Pons (tissue), 1 donor: ENCODE measurements at regions not wholly inside any gene's neighbourhood (a gene's known extent, or its start where the extent isn't known, plus 50 kb on each side); places are given as distances from the start of the nearest gene placed in this dataset.

Experiments
- DNase-seq: peaks from one replicate; pipeline ENCODE4 v3.0.0-alpha.2; 2016; ENCODE audit warnings: low spot score

DNA sequence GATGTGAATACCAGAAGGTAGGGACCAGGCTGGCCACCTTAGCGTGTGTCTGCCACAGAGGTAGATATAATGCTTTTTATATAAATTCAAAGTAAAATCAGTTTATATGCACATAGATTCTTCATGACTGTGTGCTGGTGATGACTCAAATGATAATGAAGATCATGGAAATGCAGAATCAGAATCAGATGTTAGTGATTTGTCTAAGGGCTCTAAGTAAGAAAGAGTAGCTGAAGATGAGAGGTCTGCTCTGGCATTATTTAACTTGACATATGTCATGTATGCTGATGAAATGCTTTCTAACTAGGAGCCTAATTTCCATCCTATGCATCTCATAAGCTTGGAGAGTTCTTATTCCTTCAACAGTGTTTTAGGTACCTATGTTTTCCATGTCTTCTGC lies 50.3 kb upstream of the DPH6 start:
- no peak for DNase-seq

DNA sequence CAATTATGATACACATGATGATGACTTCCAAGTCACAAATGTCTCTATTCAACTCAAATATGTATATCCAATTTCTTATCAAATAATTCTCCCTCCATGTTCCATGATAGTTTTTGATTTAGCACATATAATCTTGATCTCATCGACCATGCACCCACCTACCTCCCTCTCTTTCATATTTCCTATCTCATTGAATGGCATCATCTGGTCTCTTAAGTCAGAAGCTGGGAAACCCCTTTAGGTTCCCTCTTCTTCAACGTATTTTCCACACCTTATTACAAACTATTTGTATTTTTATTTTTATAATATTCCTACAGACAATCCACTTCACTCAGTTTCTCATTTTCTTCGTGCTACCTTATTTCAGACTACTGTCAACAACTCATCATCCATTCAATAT lies 56.9 kb upstream of the DPH6 start:
- DNase-seq: no peak

DNA sequence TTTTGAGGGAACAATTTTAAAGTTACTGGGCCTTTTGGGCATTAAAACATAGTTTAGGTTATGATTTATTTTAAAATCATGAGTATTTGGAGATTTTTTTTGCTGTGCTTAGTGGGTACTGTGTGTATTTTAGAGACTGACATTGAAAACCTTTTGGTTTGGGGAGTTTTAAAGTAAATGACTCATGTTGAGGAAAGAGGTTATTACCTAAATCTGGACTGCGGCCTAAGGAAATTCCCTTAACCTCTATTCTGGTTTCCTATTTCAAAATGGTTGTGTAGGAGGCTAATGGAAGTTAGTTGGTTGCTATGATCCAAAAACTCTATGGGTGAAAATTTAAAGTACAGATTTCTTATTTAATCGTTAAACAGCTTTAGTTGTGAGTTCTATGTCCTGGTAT lies 57.3 kb upstream of the DPH6 start:
- no peak for DNase-seq

DNA sequence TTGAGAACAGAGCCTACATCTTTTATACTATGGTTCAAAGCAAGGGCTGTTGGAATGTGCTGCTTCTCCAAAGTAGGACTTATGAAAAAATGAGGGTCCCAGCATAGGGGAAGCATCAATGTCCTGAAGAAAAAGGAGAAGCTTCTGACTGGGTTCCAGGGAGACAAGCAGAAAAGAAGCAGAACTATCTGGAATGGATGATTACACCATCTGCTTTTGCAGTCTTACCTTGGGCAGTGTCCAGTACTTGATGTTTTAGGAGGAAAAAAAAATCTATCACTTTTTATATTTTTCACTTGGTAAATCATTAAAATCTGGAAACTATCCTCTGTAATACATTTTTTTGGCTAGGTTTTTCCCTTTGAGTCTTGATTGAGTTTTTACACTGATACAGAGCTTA lies 57.9 kb upstream of the DPH6 start:
- DNase-seq: no peak

DNA sequence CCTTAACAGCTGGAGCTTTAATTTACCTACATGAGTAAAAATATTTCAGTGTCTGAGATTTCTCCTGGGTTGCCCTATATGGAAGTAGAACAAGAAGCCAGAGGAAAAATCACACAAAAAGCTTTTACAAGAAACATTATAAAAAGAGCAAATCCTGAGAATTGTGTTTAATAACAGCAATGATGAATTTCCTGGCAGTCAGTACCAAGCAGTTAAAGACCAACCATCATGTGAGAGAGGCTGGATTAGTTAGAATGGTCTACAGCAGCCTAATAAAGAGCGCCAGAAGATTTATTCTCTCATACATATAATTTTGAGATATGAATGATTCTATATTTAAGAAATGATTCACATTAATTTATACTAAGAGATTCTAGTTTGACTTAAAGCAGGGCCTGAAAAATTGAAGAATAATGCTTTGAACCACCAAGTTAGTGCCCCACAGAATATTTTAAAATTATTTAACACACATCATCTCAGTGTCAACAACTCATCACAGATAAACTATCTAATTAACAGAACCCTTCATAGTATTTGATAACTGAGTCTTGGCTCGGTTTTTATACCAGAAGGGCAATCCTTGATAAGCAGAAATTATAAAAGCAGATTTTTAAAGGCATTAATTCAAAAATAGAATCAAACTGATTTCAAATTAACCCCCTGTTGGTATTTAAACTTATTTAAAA lies 59.9 kb upstream of the DPH6 start:
- DNase-seq: no peak

DNA sequence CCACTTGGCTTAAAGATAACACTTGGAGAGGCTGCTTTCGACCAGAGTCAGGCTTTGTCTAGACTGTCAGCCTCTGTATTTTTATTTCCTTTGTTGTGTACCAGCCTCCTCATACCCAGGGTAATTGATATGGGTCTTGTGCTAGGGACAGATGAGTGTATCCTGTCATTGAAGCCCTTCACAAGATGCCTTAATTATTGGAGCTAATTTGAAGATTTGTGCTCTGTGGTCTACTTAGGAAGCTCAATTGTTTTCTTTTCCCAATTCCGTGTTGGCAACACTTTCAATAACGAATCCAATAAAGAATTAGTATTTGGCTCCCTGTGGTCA lies 60.5 kb upstream of the DPH6 start:
- DNase-seq: no peak

DNA sequence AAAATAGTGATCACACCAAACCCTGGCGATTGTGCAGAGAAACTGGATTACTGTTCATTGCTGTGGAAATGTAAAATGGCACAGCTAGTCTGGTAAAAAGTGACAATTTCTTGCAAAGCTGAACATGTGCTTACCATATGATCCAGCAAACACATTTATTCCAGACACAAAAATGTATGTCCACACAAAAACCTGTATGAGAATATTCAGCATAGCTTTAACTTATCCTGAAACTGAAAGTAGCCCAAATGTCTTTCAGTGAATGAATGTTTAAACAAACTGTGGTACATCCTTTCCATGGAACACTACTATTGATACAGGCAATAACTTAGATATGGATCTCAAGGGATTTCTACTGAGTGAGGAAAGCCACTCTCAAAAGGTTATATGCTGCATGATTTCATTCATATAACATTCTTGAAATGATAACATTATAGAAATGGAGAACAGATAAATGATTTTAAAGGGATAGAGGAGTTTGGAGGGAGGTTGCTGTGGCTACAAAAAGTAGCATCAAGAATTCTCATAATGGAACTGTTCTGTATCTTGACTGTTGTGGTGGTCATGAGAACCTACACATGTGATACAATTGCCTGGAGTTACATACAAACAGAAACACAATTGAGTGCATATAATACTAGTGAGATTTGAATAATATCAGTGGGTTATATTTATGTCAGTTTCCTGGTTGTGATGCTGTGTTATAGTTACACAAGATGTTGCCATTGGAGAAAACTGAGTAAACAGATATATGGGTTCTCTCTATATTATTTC lies 70.7 kb upstream of the DPH6 start:
- no peak for DNase-seq

DNA sequence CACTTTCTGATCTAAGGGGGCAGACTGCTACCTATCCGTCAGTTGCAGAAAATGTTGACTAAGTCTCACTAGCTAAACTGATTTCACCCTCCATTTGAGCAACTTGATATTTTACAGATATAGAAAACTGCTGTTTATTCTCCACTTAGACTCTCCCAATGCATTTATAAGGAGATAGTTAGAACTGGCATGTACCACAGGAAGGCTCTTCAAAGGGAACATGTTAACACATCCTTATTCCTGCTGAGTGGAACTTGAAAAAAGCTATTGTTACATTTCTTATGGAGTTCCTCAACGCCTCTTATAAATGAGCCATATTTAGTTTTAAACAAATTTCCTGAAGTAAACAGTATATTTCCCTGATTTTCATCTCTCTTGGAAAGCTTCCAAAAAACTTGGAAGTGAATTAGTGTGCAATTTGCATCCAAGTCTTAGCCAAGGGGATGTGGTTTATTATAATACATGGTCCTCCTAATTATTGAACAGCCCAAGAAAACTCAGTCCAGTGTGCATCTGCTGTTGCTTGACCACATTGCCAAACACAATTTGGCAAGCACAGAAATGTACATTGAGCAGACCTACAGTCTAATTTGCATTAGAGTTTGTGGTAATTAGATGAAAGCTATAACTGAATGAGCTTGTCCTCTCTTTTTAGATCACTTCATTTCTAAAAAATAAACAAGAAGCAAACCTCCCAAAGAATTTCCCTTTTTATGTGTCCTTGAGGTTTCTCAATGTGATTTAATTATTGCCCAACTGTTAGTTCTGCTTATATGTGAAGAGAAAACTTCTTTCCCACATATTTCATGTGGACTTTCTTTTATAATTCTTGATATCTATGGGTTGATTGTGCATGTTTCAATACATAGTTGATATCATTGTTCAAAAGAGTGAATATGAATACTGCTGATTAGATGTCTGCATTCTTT lies 72.6 kb upstream of the DPH6 start:
- no peak for DNase-seq

DNA sequence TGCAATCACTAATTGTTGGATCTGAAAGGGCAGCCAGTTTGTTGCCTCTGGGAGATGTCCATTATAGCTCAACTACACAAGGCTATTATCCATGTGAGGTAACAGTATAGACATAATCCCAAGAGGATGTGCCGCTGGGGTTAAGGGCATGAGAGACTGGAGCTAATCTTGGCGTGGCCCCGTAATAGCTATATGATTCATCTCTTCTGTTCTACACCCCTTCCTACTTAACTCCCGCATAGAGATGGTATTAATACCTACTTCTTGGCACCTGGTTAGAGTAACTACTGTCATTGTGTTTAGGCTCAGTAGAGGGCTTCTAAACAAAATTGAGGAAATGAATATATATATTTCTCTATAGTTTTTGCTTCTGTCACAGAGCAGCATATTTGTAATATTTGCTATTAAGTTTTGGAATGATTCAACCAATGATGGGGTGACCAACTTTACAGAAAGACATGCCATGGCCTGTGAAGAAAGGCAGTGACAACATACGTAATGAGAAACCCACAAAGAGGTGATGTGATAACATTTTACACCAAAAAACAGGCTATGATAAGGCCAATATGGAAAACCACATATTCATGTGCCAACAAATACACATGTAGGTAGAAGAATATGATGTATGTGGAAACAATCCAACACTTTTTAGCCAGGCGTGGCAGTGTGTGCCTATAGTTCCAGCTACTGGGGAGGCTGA lies 76.8 kb upstream of the DPH6 start:
- DNase-seq: no peak

DNA sequence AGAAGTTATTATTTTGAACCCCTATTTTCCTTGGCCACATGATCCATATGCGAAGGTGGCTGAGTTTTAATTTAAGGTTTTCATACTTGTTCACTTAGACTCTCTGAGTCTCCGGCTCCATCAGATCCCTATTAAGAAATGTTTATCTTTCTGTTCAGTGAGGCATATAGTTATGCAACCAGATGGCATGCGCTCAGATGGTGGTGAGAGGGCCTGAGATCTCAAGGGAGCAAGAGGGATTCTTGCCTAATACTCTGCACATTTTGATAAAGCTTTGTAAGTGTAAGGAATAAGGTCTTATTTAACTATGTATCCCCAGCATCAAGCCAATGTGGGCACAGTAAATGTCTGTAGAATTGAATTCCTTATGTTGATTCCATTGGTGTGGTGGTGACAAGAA lies 78.9 kb upstream of the DPH6 start:
- no peak for DNase-seq

DNA sequence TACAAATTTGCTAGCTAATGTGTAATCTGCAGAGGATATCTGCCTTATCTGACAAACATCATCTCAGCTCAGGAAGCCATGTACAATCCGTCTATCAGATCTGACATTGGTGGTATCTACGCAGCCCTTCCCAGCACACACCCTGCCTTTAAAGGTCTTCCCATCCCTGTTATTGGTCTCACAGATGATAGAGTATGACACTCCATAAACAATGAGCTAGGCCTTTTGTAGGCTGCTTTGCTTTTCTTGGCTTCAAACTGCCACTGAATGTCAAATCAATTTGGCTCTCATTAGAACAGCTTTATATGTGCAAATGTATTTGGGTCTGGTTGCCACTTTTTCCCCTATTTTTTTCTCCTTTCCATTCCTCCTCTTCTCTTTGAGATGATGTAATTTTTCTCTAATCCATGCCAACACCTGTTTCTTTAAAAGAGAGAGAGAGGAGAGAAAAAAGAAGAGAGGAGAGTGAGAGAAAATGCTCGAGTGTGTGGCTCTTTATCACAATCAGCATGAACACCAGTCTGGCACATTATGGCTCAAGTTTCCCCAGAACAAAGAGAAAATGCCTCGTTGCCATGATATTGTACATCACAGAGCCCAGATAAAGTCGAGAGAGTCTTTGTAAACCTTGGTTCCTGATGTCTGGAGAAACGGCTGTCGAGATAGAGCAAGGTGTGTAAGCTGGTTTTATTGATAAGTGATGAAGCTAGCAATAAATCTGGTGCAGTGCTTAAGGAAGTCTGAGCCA lies 80.8 kb upstream of the DPH6 start:
- DNase-seq: no peak

DNA sequence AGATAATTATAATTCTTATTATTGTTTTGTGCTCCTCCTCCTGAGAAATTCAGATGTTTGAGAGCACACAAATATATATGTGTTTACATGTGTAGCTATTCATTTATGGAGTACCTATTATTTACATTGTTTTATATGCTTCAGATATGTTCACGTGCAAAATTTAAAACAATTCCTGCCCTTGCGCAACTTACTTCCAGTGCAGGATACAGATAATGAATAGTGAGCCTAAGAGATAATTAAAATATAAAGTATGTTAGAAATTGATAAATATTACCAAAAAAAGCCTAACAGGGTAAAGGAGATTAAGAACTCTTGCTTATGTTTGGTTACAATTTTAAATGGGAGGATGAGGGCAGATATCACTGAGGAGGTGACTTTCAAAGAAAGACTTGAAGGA lies 81.7 kb upstream of the DPH6 start:
- no peak for DNase-seq

DNA sequence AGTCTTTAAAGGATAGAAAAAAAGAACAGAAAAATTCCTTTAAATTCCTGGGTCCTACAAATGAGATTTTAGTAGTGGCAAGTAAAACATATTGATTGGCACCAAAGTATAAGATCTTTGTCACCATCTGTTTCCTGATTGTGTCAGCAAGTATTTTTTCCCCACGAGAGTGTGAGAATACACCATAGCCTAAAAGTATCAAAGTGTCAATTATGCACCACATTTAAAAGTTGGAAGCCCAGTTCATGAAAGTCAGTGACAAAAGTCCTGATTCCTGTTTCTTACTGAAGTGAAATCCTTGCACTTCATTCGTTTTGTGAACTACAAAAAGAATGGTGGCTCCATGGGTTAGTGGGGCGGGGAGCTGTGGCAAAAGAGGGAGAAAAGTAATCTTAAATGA lies 83.8 kb upstream of the DPH6 start:
- no peak for DNase-seq

DNA sequence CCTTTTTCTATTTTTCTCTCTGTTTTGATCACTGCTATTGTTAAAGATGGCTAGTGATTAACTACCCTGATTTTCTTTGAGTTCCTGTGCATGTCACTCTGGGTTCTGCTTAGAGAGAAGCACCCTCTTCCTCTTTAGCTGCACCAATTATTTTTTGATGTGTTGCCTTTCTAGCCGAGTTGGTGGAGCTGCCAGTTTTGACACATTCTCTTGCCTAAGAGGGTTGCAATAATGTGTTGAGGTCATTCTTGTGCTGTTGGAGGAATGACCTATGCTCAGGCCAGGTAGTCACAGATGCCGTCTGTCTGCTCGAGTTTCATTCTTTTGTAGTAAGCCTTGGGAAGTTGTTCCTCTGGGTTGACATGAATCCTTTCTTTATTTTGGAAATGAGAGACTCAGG lies 84.6 kb upstream of the DPH6 start:
- DNase-seq: no peak

DNA sequence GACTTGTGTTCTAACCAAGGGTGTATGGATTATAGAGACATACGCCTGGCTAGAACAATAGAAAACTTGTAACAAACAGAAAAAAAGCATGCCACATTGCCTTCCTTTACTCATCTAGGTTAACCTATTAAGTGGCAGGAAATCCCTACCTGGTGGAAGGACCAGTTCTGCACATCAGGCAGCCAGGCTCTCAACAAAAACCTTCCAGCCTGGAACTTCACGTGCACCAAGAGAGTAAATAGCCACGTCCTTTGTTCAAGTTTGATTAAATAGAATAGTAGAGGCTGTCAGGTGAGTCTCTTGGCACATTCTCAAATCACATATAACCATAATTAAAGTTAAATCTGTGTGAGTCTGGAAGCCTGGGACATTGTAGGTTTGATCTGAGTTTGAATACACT lies 85.0 kb upstream of the DPH6 start:
- DNase-seq: no peak

DNA sequence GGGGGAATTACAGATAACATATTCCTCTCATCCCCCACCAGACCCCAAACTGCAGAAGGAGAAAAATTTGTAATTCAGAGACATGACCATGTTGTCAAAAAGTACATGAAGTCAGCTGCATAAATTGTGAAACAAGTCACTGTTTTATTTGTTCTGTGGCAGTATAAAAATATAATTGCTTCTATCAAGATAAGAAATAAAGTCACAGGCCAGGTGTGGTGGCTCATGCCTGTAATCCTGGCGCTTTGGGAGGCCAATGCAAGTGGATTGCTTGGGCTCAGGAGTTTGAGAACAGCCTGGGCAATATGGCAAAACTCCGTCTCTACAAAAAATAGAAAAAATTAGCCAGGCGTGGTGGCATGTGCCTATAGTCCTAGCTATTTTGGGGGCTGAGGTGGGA lies 87.7 kb upstream of the DPH6 start:
- DNase-seq: no peak

DNA sequence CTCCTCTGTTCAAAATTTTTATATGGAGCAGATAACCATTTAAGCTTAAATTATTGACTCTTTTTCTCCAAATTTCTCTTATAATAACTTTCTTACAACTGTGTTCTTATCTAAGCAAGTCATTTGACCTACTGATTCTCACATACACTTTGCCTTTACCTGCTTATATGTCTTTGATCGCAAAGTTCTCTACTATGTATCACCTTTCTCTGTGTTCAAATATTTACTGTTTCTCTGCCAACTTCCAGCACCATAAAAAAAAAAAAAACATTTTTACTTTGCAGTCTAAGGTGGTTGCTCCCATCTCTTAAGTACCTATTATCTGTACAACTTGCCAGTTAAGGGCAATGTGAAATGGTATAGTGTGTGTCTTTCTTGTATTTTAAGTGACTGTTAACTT lies 100.8 kb upstream of the DPH6 start:
- DNase-seq: no peak

DNA sequence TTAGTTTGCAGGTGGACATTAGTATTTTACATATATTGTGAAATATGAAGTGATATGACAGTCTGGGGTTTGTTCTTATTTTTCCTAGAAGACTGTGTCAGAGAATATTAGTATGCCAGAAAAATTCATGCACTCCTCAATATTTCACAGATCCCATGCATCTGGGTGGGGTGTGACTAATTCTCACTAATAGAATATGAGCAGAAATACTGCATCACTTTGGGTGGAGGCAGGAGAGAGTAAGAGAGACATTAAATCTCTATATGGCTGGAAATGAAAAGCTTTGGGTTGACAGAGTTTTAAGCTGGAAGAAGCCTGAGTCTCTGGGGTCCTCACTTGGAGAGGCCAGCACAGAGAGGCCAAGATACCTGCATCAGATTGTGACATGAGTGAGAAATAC lies 101.3 kb upstream of the DPH6 start:
- no peak for DNase-seq

DNA sequence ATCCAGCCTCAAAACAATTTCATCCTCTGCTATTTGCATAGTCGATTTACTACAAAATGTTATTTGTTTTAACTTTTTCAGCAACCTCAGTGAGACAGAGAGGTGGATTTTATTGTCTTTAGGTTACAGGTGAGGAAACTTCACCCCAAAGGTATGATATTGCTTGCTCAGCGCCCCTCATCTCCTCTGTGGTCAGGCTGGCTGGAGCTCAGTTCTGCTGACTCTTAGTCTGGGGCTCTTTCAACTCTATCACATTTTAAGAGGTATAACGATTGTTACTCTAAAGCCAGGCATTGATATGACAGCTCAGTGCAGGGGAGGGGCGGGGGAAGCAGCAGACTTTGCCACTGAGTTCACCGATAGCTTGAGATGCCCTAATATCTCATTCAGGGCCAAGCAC lies 103.0 kb upstream of the DPH6 start:
- DNase-seq: no peak

DNA sequence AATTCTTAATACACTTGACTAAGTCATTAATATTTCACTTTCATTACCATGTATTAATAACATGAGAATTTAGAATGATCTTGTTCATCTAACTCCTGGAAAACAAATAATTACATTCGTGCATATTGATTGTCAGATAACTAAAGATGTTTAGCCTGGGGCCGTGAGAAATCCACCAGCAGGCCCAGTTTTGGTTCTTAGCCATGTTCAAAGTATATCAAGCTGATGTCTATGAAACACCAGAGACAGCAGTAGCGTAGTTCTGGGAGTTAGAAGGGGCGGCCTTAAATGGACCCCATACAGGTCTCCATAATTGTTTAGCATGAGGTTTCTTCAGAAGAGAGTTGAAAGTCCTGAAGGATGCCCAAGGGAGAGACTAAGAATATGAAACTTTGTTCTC lies 103.6 kb upstream of the DPH6 start:
- DNase-seq: no peak

DNA sequence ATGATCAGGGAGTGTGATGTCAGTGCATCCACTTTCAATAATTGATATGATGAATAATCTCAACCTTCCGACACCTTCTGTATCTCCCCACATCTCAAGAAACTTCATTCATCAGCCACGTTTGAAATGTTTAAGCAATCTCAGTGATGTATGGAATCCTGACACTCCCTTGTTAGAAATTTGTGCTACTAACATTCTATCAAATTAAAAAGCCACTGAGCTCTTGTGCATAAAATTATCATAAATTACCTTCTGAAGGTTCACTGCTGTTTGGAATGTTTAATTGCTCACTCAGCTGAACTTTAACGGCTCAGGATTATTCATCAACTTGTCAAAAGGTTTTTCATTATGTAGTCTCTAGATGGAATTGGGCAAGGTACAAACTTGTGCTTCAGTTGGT lies 108.4 kb upstream of the DPH6 start:
- DNase-seq: no peak
